Neuron (in vitro differentiated cells): ENCODE measurements at regions not wholly inside any gene's neighbourhood (a gene's known extent, or its start where the extent isn't known, plus 50 kb on each side); places are given as distances from the start of the nearest gene placed in this dataset.
"Not testable (repeated sequence)": the region's sequence is repeated elsewhere in the genome, so short reads cannot be mapped to it uniquely, and the experiment has no call there.

Experiments
- H2AFZ ChIP-seq: one replicate; pipeline ENCODE4 v1.6.1; 2013; ENCODE audit warnings: low read depth, mild to moderate bottlenecking, inconsistent platforms, low read length, moderate library complexity
- H3K27me3 ChIP-seq: one replicate; pipeline ENCODE4 v1.6.1; 2013; ENCODE audit warnings: low read length; ENCODE audit not compliant: insufficient read depth
- H3K36me3 ChIP-seq: one replicate; pipeline ENCODE4 v1.6.1; 2013; ENCODE audit warnings: low read length; ENCODE audit not compliant: insufficient read depth
- H3K4me1 ChIP-seq: one replicate; pipeline ENCODE4 v1.6.1; 2013; ENCODE audit warnings: low read length; ENCODE audit not compliant: insufficient read depth
- H3K4me3 ChIP-seq: 2 replicates; pipeline ENCODE4 v1.5.1; 2013; ENCODE audit warnings: mild to moderate bottlenecking, low read length, moderate library complexity
- H3K9me3 ChIP-seq: one replicate; pipeline ENCODE4 v1.6.1; 2013; ENCODE audit warnings: low read length

DNA sequence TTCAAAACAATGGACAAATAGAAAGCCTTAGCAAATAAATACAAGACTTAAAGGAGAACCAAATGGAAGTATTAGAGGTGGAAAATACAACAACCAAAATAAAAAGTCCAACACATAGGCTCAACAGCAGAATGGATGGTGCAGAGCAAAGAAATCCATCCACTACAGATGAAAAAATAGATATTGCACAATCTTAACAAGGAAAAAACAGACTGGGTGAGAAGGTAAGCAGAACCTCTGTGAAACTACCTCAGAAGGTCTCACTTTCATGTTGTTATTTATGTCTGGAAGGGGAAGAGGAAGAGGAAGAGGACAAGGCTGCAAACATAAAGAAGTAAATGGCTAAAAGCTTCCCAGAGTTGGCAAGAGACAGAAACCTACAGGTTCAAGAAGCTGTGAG, 158.7 kb upstream of the NBPF11 start:
- Histone ChIP-seq H3K27me3 (peaks cover 17% of the 10 kb centered on the region), H3K4me3 (no peak overlapping the region), H3K36me3 (no peaks in the 10 kb centered on the region)

DNA sequence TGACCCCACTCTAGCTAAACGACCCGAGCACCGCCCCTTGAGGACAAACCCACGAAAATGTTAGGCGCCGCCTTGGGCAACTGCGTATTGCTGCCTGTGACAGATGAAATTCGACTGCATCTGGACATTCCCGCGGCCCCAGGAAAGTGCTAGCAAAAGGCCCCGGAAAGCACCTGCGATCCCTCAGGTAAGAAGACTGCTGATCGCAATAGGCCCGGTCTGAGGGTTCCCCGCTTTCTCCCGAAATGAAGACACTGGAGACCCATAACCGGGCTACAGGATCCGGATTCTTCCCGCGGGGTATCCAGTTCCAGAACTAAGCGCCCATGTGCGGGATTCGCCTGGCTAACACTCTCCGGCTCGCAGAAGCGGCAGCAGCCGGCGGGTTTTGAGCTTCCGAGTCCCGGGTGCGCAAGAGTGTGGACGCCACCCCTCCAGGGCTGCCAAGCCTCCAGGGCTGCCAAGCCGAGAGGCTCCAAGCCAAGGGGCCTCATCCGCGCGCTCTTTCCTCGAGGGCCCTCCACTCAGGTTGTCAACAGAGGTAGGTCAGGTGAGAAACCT, 157.9 kb upstream of the NBPF11 start:
- Histone ChIP-seq H3K36me3 (no peaks in the 10 kb centered on the region), H3K9me3 (peaks cover 7% of the 10 kb centered on the region), H3K4me1 (no peaks in the 10 kb centered on the region), H3K4me3 (no peak overlapping the region), H2AFZ (no peak overlapping the region), H3K27me3 (peaks cover 18% of the 10 kb centered on the region)

More for the DNA sequence above, 158.7 kb upstream of the NBPF11 start:
- Histone ChIP-seq H2AFZ (no peak overlapping the region), H3K9me3 (peaks cover 7% of the 10 kb centered on the region), H3K4me1 (no peaks in the 10 kb centered on the region)

DNA sequence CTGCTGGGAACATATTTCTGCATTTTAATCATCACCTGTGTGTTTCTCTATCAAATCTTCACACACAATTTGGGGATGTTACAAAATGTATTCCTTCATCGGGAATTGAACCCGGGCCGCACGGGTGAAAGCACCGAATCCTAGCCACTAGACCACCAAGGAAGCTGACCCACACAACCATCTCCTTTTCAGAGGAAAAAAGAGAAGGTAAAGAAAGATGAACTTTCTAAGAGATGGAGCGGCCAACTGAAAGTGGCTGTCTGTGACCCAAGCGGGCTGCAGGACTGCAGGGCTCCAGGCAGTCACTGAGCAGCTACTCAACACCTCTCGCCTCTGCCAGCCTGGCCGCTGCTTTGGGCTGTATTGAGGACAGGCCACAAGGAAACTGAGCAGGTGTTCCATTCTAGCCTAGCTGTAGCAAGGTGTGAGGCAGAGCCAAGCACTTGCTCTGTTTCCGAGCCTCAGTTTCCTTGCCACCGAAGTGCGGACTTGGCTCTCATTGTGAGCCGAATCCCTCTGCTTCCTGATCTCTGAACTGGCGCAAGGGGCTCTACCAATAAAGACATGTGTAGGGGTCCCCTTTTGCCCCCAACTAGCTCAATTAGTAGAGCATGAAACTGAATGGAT, 156.9 kb upstream of the NBPF11 start:
- Histone ChIP-seq H3K4me1 (no peaks in the 10 kb centered on the region), H3K4me3 (no peak overlapping the region), H3K9me3 (peaks cover 7% of the 10 kb centered on the region), H3K36me3 (no peaks in the 10 kb centered on the region), H3K27me3 (peaks cover 21% of the 10 kb centered on the region), H2AFZ (no peak overlapping the region)

DNA sequence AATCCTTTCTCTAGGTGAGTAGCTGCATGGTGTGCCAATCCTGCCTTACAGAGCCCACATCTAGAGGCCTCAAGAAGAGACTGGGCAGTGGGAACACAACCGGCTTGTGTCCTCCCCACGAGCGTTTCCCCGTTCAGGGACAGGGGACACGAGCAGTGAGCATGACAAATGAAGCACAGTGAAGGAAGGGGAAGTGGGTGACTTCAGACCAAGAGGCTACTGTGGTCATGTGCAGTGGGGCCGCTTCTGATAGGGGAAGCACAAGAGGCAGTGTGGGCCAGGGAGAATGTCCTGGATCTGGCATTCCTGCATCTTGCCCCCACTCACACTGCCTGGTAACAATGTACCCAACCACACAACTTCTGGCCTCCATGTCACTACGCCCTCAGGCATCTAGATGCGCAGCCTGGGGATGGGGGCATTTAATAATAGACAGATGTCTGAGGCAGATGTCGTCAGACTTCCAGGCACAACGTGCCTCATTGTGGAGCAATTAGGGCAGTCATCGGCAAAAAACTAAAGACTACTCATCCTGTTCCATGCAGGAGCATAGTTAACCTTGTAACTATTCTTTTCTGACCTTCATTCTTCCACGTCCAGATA, 155.6 kb upstream of the NBPF11 start:
- H3K4me1 ChIP-seq = no peaks in the 10 kb centered on the region
- H3K4me3 ChIP-seq = no peak overlapping the region
- peaks cover 21% of the 10 kb centered on the region for H3K27me3 ChIP-seq
- H2AFZ ChIP-seq = no peak overlapping the region
- no peaks in the 10 kb centered on the region for H3K36me3 ChIP-seq
- H3K9me3 ChIP-seq = peaks cover 7% of the 10 kb centered on the region

DNA sequence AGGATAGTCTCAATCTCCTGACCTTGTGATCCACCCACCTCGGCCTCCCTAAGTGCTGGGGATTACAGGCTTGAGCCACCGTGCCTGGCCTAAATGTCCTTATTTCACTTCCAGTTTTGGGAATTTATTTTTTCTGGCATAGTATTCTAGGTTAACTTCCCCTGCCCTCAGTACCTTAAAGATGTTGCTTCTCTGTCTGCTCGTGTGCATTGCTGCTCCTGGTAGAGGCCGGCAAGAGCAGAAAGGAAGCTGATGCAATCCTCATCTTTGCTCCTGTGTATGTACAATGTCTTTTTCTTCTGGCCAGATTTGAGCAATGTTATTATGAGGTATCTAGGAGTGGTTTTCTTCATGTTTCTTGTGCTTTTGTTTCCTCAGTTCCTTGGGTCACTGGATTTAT, 152.9 kb upstream of the NBPF11 start:
- H3K4me3 ChIP-seq = not testable (repeated sequence)

DNA sequence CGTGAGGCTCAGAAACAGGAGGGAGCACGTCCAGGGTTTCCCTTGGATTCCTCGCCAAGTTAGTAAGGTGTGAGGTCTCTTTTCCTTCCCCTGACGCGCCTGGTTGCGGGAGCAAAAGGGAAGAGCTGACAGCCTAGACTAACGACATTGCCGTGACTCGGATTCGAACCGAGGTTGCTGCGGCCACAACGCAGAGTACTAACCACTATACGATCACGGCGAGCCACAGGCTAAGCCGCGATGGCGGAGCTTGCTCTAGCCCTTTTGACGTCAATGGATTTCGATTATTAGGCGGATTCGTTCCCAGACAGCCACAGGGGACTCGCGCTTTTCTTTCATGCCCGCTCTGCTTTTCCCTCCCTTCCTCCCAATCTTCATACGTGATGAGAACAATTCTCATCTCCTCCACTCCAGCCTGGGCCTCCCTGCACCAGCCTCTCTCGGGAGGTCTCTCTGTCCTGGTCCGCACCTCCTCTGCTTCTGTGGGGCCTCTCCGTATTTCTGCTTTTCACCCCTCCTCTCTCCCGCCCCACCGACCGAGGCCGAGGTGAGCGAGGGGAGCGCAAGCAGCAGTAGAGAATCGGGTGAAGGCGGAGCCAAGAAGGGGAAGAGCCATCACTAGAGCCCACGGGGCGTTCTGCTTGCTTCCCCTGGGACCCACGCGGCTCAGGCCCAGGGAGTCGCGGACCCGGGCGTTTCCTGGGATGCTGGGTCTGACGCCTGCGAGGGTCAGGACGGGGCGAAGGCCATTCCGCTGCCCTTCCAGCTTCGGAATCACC, 150.7 kb upstream of the NBPF11 start:
- H3K4me1 ChIP-seq, H3K36me3 ChIP-seq, H3K27me3 ChIP-seq, H3K9me3 ChIP-seq: not testable (repeated sequence)
- Histone ChIP-seq H3K4me3 (peak overlapping the region; percentile 53), H2AFZ (peak overlapping the region; percentile 29)

More for the DNA sequence above, 152.9 kb upstream of the NBPF11 start:
- H3K36me3 ChIP-seq, H2AFZ ChIP-seq, H3K4me1 ChIP-seq, H3K9me3 ChIP-seq: not testable (repeated sequence)
- peaks cover 14% of the 10 kb centered on the region for H3K27me3 ChIP-seq

DNA sequence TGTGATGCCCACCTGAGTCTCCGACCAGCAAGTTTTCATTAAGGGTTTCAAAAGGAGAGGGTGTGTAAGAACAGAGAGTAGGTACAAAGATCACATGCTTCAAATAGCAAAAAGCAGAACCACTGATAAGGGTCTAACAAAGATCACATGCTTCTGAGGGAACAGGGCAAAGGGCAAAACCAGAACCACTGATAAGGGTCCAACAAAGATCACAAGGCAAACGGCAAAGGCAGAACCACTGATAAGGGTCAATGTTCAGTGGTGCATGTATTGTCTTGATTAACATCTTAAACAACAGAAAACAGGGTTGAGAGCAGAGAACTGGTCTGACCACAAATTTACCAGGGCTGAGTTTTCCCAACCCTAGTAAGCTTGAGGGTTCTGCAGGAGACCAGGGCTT, 145.8 kb upstream of the NBPF11 start:
- H3K4me3 ChIP-seq, H3K36me3 ChIP-seq: not testable (repeated sequence)

DNA sequence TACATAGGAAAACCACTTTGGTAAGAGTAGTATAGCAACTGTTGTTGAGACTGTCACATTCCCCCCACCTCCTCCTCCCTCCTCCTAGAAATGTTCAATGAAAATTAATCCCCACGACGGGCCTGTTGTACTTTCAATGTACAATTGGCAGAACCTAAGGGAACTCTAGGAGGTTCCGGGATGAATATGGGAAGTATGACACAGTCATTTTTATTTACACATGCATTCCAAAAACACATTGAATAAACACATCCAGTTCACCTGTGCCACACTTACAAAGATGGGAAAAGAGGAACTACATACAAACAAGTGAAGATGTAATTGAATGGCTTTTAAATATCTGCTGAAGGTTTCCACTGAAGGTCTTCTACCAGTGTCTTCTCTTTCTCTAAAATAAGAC, 144.4 kb upstream of the NBPF11 start:
- Histone ChIP-seq H3K27me3 (no peaks in the 10 kb centered on the region), H3K36me3 (no peaks in the 10 kb centered on the region), H2AFZ (no peak overlapping the region), H3K4me1 (no peaks in the 10 kb centered on the region), H3K9me3 (no peaks in the 10 kb centered on the region), H3K4me3 (no peak overlapping the region)

More for the DNA sequence above, 145.8 kb upstream of the NBPF11 start:
- not testable (repeated sequence) for H3K4me1 ChIP-seq, H2AFZ ChIP-seq, H3K9me3 ChIP-seq, H3K27me3 ChIP-seq

DNA sequence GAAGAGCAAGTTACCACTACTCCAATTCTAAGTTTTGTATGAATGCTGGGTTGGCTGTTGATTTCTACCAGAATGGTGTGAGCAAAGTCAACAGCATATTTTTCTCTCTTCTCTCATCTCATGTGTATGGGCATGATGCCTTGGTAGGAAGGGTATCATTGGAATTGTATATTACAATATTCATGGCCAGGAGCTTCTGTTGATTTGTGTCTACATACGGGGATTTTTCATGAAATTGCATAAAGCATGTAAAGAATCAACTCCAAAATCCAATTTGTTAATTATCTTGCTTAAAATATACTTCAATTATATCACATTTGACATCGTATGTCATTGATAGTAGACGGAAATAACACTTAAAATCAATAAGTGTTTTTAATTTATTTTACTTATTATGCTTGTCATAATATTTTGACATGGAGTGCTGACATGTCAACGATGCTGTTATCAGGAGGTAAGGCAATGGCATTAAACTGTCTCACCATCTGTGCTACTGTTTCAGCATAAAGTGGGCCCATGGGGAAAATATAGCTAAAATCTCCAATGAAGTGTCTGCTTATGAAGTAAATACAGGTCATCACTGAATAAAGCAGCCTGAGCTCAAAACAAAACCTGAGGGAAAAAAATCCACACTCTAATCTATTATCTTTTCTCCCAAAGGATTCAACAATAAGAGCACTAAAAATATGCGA, 142.2 kb upstream of the NBPF11 start:
- Histone ChIP-seq H3K4me3 (no peak overlapping the region), H3K4me1 (no peaks in the 10 kb centered on the region), H3K27me3 (no peaks in the 10 kb centered on the region), H2AFZ (no peak overlapping the region), H3K9me3 (no peaks in the 10 kb centered on the region), H3K36me3 (no peaks in the 10 kb centered on the region)

DNA sequence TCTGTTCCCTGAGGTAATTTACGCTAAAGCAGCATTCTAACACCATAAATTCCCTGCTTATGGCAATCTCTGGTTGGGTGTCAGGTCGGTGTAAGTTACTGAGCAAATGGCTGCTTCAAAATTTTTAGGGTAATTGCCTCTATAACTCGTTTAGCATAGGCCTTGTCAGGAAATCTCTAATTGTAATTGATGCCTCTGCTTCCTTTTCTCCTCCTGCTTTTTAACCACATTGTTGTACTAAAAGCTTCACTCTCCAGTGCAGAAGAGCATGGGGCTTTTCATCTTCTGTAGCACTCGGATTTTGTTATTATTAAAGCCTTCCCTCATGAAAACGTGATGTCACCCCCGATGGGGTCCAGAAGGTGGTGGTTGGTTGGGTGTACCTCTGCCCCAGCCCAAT, 141.6 kb upstream of the NBPF11 start:
- H3K4me1 ChIP-seq = no peaks in the 10 kb centered on the region
- no peaks in the 10 kb centered on the region for H3K9me3 ChIP-seq
- no peaks in the 10 kb centered on the region for H3K36me3 ChIP-seq
- no peak overlapping the region for H3K4me3 ChIP-seq
- H3K27me3 ChIP-seq = no peaks in the 10 kb centered on the region
- H2AFZ ChIP-seq = no peak overlapping the region

DNA sequence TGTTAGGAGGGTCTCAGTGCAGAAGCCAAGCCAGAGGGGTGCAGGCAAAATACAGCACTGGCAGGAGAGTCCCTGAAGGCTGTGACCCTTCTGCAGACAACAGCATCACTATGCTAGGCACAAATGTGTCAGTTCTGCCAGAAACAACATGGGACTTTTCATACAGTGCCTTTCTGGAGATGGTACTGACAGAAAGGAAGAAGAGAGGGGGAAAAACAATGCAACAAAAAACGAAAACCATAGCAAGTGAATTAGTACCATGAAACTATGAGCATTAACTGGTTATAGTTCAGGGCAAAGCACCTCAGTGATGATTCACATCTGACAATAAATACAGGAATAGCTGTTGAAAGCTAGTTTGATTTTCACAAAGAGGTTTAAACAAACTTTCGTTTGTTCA, 140.8 kb upstream of the NBPF11 start:
- Histone ChIP-seq H3K27me3 (no peaks in the 10 kb centered on the region), H3K9me3 (no peaks in the 10 kb centered on the region), H3K4me1 (no peaks in the 10 kb centered on the region), H3K4me3 (no peak overlapping the region), H3K36me3 (no peaks in the 10 kb centered on the region), H2AFZ (no peak overlapping the region)

DNA sequence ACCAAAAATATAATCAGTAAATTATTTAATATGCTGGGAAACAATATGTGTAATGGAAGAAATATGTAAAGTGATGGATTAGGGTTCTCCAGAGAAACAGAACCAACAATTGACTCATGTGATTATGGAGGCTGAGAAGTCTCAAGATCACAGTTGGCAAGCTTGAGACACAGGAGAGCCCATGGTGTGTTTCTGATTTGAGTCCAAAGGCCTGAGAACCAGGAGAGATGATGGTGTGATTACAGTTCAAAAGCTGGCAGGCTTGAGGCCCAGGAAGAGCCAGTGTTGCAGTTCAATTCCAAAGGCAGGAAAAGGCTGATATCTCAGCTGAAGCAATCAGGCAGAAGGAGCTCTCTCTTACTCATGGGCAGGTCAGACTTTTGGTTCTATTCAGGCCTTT, 138.8 kb upstream of the NBPF11 start:
- no peaks in the 10 kb centered on the region for H3K9me3 ChIP-seq
- no peaks in the 10 kb centered on the region for H3K36me3 ChIP-seq
- no peak overlapping the region for H2AFZ ChIP-seq
- no peaks in the 10 kb centered on the region for H3K27me3 ChIP-seq
- no peaks in the 10 kb centered on the region for H3K4me1 ChIP-seq
- H3K4me3 ChIP-seq = no peak overlapping the region

DNA sequence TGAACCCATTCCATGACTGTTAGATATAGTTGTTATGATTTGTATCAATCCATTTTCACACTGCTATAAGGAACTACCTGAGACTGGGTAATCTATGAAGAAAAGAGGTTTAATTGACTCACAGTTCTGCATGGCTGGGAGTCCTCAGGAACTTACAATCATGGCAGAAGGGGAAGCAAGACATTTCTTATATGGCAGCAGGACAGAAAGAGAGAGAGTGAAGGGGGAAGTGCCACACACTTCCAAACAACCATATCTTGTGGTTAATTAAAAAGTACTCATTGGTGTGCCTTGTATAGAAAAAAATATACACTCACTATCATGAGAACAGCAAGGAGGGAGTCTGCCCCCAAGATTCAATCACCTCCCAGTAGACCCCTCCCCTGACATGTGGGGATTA, 137.6 kb upstream of the NBPF11 start:
- no peaks in the 10 kb centered on the region for H3K27me3 ChIP-seq
- no peaks in the 10 kb centered on the region for H3K36me3 ChIP-seq
- no peaks in the 10 kb centered on the region for H3K4me1 ChIP-seq
- no peak overlapping the region for H3K4me3 ChIP-seq
- H2AFZ ChIP-seq = no peak overlapping the region
- H3K9me3 ChIP-seq = no peaks in the 10 kb centered on the region
